DMS153 treated with DMSO at 0.1 percent for 48 hours (cell line): ENCODE measurements at regions not wholly inside any gene's neighbourhood (a gene's known extent, or its start where the extent isn't known, plus 50 kb on each side); places are given as distances from the start of the nearest gene placed in this dataset.

Source experiments
- DNase-seq: peaks from one replicate; lab custom pipeline; 2025; ENCODE audit not compliant: unreplicated experiment; lab: John Stamatoyannopoulos, UW

GRCh38 chr6:54056105-54056504, 55.1 kb upstream of the MLIP start:
- no peak for DNase-seq

- no peak for DNase-seq
These were observed 54.2 kb upstream of the MLIP start for GRCh38 chr6:54057058-54057457.

DNA sequence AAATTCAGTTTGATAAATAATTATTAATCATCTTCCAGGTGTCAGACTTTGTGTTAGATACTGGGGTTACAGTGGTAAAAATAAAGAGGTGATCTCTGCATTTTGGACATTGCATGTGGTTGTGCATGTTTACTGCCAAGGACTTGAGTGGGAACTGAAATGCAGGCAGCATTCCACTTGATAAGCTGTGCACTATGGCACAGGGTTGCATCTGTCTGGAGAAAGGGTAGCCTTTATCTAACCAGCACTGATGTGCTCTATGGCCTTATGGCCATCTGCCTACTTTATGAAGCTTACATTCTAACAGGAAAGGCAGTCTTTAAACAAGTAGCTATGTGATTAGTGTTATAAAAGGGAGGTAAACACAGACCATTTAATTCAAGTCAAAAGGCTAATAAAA, 53.0 kb upstream of the MLIP start:
- no peak for DNase-seq

- no peak for DNase-seq
These were observed 51.6 kb upstream of the MLIP start for GRCh38 chr6:54059683-54060082.

- DNase-seq: no peak
These were observed 51.0 kb upstream of the MLIP start for GRCh38 chr6:54060286-54060685.
